Liver (tissue), 3 donors: ENCODE measurements at regions not wholly inside any gene's neighbourhood (a gene's known extent, or its start where the extent isn't known, plus 50 kb on each side); places are given as distances from the start of the nearest gene placed in this dataset.

Source experiments
- CTCF ChIP-seq: fragments of 150-350 bp; IDR thresholded peaks from 2 replicates; pipeline ENCODE4 v1.5.1; 2017; ENCODE audit warnings: improper control_type of control experiment, low read depth, low read length; ENCODE audit not compliant: missing input control
- FOXA1 ChIP-seq: IDR thresholded peaks from 2 replicates; pipeline ENCODE4 v1.6.1; 2016; ENCODE audit warnings: antibody characterized with exemption
- MAX ChIP-seq: IDR thresholded peaks from 2 replicates; pipeline ENCODE4 v1.6.1; 2016; ENCODE audit warnings: antibody characterized with exemption
- RAD21 ChIP-seq, 2 donors: IDR thresholded peaks; 2 replicates each; pipeline ENCODE4 v1.6.1; 2016; ENCODE audit warnings: antibody characterized with exemption in 2 of 2, mild to moderate bottlenecking in 2 of 2
- REST ChIP-seq: IDR thresholded peaks from 2 replicates; pipeline ENCODE4 v1.6.1; 2016; ENCODE audit warnings: antibody characterized with exemption, mild to moderate bottlenecking
- TAF1 ChIP-seq: conservative IDR thresholded peaks from 2 replicates; pipeline ENCODE4 v1.6.1; 2016; ENCODE audit warnings: antibody characterized with exemption, mild to moderate bottlenecking
- donor health status: healthy.
- donor health status: healthy.

- TF ChIP-seq CTCF (no peak), MAX (no peak), TAF1 (no peak), REST (no peak), FOXA1 (no peak), RAD21 (IDR thresholded peaks at IDR 0.05) (no peak)
Observed at GRCh38 chr5:145280214-145280613, 554.9 kb downstream of the PRELID2 start.
